ENCODE measurements at regions not wholly inside any gene's neighbourhood (a gene's known extent, or its start where the extent isn't known, plus 50 kb on each side); places are given as distances from the start of the nearest gene placed in this dataset.
"Not testable (repeated sequence)": the region's sequence is repeated elsewhere in the genome, so short reads cannot be mapped to it uniquely, and the experiment has no call there.

DNA sequence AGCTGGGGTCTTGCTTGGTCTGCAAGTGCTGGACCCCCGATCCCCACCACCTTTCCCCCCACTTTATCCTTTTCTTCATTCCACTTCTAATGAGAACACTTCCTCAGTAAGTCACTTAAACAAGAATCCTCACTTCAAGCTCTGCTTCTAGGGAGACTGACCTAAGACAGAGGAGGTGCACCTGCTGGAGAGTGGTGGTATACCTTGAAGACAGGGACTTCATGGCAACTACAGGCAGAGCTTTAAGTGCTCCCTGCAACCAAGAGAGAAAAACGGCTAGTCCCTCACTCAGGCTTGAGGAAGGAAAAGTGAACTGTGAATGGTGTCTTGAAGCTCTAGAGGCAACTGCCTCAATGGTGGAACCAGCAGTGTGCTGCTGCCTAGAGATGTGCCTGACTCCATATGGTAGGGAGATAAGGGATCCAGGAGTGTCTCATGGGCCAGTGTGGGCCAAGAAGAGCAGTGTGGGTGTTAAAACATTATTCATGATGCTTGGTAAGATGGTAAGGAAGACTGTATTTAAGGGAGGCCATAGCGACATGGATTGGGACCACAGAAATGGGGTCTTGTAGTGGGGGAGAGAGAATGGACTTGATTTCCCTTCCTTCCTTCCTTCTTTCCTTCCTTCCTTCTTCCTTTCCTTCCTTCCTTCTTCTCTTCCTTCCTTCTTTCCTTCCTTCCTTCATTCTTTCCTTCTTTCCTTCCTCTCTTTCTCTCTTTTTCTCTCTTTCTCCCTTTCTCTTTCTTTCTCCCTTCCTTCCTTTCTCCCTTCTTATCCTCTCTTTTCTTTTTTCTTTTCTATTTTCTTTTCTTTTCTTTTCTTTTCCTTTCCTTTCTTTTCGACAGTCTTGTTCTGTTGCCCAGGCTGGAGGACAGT is 96.2 kb upstream of the NAP1L1 start:
- no peak for DNase-seq (ENCODE audit: low spot score)

DNA sequence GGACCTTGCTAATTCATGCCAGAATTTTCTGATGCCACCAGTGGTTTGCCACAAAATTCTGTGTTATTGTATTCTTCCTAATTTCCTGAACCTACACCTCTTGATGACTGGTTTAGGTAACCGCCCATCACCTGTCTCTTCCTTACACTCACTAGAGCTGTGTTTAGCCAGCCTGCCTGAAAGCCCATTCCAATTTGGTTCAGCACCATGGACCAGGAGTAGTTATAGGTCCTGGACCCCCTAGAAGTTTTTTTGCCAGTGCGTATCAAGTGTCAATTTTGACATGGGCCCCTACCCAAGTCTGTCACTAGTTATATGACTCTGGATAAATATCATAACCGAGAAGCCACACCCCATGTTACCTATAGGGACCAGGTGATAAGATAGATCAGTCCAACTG is 94.0 kb upstream of the NAP1L1 start:
- DNase-seq (ENCODE audit: low spot score) = no peak

DNA sequence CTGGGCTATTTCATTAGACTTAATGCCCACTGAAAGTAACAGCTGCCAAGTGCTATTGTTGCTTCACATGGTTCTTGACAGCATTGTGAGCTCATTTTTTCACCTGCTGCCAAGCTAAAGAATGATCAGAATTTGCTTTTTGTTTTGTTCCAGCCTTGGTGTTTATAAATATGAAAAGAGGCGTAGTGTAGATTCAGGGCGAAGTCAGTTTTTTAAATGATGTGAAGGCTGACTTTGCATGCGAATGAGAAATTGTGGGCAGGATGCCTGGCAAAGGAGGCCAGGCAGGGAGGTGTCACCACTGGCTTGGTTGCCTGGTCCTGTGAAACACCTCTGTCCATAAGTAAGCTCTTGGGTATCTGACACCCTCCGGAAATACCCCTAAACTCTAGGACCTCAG is 93.3 kb upstream of the NAP1L1 start:
- DNase-seq (ENCODE audit: low spot score) = no peak

- peak; percentile 16 for DNase-seq (ENCODE audit: low spot score)
These were observed 92.5 kb upstream of the NAP1L1 start for GRCh38 chr12:76176940-76177339.

DNA sequence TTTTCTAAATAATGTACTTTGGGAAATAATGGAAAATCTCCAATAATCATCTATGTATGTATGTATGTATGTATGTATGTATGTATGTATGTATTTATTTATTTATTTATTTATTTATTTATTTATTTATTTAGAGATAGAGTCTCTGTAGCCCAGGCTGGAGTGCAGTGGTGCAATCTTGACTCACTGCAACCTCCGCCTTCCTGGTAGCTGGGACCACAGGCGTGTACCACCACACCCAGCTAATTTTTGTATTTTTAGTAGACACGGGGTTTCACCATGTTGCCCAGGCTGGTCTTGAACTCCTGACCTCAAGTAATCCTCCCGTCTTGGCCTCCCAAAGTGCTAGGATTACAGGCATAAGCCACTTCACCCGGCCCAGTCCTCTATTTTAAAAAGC is 91.5 kb upstream of the NAP1L1 start:
- DNase-seq (ENCODE audit: low spot score) = not testable (repeated sequence)

GRCh38 chr12:76173756-76174155 is 89.3 kb upstream of the NAP1L1 start:
- no peak for DNase-seq (ENCODE audit: low spot score)

DNA sequence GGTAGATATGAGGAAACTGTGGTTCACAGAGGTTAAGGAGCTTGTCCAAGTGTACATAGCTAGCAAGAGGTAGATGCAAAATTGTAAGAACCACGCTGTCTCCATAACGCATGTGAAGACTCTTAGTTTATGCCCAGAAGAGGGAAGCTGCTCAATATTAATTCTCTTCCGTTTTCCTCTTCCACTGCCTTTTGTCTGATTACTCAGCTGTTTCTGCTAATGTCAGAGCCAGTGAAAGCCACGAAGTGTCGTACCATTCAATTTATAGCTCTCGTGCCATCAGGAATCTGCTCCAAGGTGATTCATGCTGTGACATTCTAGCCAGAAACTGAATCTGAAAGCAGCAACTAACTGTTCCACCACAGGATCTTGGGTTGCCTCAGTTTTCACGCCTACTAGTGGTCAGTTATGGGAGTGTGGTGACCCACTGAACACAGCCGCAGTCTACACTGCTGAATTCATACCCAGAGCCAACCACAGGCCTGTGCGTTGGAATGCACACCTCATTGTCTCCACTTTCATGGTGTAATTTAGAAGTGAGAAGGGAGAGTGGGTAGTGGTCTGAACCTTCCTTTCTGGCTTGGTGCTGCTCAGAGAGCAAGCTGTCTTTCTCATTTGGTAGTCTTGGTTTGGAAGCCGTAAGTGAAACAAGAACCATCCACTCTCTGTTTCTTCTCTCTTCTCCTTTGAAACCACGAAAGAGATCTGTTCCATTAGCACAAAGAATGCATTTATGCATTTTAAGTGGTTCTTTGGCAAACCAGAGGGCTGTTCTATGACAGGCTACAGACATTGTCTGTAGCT is 74.2 kb upstream of the NAP1L1 start:
- peak; percentile 87 for DNase-seq (ENCODE audit: low spot score)

GRCh38 chr12:76156726-76157125 is 72.2 kb upstream of the NAP1L1 start:
- DNase-seq (ENCODE audit: low spot score) = no peak

DNA sequence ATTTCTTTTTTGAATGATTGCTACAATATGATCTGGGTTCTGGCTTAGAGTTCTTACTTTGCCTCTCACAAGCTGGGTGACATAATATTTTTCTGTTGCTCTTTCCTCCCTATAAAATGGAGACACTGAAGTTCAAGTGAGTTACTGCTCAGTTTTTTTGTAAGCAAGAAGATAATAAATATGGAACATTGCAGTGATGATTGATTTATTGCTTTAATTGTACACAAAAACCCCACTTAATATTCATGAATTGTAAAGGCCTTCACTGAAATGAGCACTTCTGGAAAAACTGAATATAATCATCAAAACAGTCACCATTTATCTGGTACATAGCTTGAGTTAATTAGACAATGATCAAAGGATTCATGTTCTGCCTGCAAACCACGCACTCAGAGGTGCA is 71.8 kb upstream of the NAP1L1 start:
- no peak for DNase-seq (ENCODE audit: low spot score)

DNA sequence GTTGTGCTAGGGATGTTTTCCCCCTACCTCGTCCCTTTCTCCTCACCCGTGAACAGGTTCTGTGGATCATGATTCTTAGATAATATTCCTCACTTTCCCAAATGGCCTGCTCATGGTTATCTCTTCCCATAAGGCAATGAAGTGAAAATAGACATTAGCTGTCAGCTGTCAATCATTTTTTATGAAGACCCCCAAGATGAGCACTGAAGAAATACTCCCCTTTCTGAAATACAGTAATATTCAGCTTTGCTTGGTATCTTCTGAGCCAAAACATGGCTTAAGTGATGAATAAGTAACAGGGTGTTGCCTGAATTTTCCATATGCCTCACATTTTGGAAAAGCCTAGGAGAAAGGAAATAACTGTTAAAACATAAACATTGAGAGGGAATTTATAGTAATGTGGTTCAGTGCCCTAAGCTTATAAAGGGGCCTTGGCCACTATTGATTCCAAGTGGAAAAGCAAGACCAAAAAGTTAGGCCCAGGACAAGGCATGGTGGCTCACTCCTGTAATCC is 70.7 kb upstream of the NAP1L1 start:
- no peak for DNase-seq (ENCODE audit: low spot score)

- DNase-seq (ENCODE audit: low spot score) = no peak
These were observed 69.1 kb upstream of the NAP1L1 start for GRCh38 chr12:76153616-76154015.

DNA sequence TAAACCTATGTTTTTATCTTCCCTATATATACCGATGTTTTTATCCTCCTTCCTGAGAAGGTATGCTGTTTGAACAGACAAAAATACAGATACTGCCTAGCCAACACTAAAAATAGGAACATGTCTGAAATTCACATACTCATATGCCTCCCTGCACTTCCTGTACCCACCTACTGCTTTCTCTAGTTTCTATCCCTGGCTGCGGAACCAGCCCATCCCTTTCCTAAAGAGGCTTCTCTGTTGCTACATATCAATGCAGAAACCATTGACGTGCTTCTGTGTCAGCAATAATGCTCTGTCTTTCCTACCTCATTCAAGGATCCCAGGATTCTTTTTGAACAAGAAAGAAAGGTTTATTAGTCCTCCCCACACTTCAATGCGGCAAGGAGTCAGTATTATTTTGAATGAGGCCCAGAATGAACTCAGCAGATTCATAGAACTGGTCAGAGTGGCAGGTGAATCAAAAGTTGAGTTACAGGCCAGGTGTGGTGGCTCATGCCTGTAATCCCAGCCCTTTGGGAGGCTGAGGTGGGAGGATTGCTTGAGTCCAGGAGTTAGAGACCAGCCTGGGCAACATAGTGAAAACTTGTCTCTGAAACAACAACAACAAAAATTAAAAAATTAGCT is 67.8 kb upstream of the NAP1L1 start:
- DNase-seq (ENCODE audit: low spot score) = no peak

DNA sequence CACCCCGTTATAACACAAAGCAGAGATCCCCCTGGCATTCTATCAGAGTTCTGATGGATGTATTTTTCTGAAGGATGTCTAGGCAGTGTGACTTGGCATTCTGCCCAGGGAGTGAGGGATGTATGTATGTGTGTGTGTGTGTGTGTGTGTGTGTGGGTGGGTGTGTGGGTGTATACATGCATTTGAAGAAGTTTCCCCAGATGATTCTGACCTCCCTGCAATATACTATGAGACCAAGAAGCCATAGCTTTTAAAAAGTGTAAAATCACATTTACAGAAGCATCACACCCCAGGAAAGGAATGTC is 59.7 kb upstream of the NAP1L1 start:
- no peak for DNase-seq (ENCODE audit: low spot score)

- no peak for DNase-seq (ENCODE audit: low spot score)
These were observed 59.1 kb upstream of the NAP1L1 start for GRCh38 chr12:76143343-76144244.

- DNase-seq (ENCODE audit: low spot score) = no peak
These were observed 57.8 kb upstream of the NAP1L1 start for GRCh38 chr12:76142305-76142704.

GRCh38 chr12:76138656-76139055 is 54.2 kb upstream of the NAP1L1 start:
- no peak for DNase-seq (ENCODE audit: low spot score)

DNA sequence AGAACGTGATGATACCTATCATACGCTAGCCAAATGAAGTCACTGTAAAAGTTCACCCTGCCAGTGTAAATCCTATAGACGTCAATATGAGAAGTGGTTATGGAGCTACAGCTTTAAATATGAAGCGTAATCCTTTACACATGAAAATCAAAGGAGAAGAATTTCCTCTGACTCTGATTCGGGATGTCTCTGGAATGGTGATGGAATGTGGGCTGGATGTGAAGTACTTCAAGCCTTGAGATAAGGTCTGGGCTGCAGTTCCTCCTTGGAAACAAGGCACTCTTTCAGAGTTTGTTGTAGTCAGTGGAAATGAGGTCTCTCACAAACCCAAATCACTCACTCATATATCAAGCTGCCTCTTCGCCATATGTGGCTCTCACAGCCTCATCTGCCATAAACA is 53.1 kb upstream of the NAP1L1 start:
- no peak for DNase-seq (ENCODE audit: low spot score)

DNA sequence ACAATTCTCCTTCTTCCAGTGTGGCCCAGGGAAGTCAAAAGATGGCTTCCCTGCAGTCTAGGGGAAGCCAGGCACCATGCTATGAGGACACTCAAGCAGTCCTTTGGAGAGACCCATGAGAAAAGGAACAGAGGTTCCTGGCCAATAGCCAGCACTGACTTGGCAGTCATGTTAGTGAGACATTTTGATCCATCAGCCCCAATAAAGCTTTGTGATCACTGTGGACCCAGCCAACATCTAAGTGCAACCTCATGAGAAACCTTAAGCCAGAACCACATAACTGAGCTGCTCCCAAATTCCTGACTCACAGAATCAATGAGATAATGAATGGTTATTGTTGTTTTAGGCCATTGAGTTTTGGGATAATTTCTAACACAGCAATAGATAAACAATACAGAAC is 51.0 kb upstream of the NAP1L1 start:
- DNase-seq (ENCODE audit: low spot score) = no peak

All from AG20443 (cell line).